ENCODE measurements at regions not wholly inside any gene's neighbourhood (a gene's known extent, or its start where the extent isn't known, plus 50 kb on each side); places are given as distances from the start of the nearest gene placed in this dataset.

DNA sequence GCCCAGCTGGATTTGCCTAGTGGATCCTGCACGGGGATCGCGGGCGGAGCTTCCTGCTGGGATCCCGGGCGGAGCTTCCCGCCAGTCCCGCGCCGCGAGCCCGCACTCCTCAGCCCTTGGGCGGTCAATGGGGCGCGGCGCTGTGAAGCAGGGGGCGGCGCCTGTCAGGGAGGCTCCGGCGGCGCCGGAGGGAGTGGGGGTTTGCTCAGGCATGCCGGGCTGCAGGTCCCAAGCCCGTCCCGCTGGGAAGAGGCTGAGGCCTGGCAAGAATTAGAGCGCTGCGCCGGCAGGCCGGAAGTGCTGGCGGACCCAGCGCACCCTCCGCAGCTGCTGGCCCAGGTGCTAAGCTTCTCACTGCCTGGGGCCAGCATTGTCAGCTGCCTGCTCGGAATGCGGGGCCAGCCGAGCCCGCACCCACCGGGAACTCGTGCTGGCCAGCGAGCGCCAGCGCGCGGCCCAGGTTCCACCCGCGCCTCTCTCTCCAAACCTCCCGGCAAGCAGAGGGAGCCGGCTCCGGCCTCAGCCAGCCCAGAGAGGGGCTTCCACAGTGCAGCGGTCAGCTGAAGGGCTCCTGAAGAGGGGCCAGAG is 119.6 kb downstream of the PRR20E start:
- H3K36me3 ChIP-seq: no peaks in the 10 kb centered on the region
- TF ChIP-seq, protein P1, sequence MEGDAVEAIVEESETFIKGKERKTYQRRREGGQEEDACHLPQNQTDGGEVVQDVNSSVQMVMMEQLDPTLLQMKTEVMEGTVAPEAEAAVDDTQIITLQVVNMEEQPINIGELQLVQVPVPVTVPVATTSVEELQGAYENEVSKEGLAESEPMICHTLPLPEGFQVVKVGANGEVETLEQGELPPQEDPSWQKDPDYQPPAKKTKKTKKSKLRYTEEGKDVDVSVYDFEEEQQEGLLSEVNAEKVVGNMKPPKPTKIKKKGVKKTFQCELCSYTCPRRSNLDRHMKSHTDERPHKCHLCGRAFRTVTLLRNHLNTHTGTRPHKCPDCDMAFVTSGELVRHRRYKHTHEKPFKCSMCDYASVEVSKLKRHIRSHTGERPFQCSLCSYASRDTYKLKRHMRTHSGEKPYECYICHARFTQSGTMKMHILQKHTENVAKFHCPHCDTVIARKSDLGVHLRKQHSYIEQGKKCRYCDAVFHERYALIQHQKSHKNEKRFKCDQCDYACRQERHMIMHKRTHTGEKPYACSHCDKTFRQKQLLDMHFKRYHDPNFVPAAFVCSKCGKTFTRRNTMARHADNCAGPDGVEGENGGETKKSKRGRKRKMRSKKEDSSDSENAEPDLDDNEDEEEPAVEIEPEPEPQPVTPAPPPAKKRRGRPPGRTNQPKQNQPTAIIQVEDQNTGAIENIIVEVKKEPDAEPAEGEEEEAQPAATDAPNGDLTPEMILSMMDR (IDR thresholded peaks at IDR 0.05): no peak
- H3K27ac ChIP-seq: no peak overlapping the region
- peaks cover 0 to 28% of the 10 kb centered on the region in 2 donors for H3K9me3 ChIP-seq
- peak in 1 of 4 donors; percentile 76 for DNase-seq
- no peak for ATAC-seq
- intact Hi-C loops (cut with DNase I): no loop called here
- no peaks in the 10 kb centered on the region for H3K27me3 ChIP-seq
- no peaks in the 10 kb centered on the region for H3K4me1 ChIP-seq
- no peak overlapping the region for H3K4me3 ChIP-seq

DNA sequence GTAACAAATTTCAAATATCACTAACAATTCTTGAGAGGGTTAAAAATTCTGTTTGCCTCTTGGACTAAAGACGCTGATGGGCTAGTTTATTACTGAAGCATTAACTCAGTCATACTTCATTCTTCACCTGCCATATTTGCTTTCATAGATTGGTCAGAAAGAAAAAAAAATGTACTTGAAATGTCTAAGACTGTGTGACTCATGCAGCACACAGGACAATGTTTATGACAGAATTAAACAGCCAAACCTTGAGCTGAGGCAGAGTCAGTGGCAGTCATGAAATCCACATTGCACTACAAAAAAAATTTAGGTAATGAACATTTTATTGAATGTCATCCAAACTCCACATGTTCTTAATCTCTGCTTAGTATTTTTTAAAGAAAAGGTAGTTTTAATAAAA is 135.6 kb downstream of the PRR20E start:
- H3K4me1 ChIP-seq: no peaks in the 10 kb centered on the region
- no peak for DNase-seq
- no peaks in the 10 kb centered on the region for H3K36me3 ChIP-seq
- intact Hi-C loops (cut with DNase I): no loop called here
- no peaks in the 10 kb centered on the region for H3K9me3 ChIP-seq
- no peak overlapping the region for H3K27ac ChIP-seq
- no peak overlapping the region for H3K4me3 ChIP-seq
- ATAC-seq: no peak
- TF ChIP-seq, protein P1 (IDR thresholded peaks at IDR 0.05): no peak
- no peaks in the 10 kb centered on the region for H3K27me3 ChIP-seq

DNA sequence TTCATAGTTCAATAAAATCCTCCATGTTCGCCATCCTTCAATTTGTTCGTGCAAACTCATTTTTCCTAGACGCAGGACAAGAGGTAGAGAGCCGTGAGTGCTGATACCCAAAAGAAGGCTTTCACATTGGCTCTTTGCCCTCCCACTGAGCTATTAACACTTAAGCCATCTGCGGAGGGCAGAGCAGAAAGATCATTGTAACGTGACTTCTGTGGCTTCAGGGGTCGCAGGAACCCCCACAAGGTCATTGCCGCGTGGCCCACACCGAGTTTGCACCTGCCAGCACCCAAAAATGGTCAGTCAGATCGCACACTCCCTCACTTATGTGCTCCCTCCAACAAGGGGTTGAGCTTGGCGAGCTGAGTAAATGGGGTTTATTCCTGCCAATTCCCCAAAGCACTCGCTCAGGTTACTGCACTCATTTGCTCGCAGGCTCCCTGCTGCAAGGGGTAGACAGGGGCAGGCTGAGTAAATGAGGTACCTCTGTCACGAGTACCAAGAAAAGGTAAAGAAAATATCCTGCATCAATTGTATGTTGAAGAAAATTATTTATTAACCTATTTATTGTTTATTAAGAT is 144.1 kb downstream of the PRR20E start:
- TF ChIP-seq, protein P1 (IDR thresholded peaks at IDR 0.05): no peak
- ATAC-seq: no peak
- Histone ChIP-seq H3K27me3 (no peaks in the 10 kb centered on the region), H3K27ac (no peak overlapping the region), H3K9me3 (no peaks in the 10 kb centered on the region), H3K4me1 (no peaks in the 10 kb centered on the region), H3K36me3 (no peaks in the 10 kb centered on the region), H3K4me3 (no peak overlapping the region)
- DNase-seq: no peak
- intact Hi-C loops (cut with DNase I): no loop called here

GRCh38 chr13:57314897-57315520 is 148.0 kb downstream of the PRR20E start:
- intact Hi-C loops (cut with DNase I): no loop called here
- DNase-seq (no peak), ATAC-seq (no peak)
- Histone ChIP-seq H3K4me1 (no peaks in the 10 kb centered on the region), H3K4me3 (no peak overlapping the region), H3K9me3 (peaks cover 0 to 10% of the 10 kb centered on the region in 2 donors), H3K27me3 (no peaks in the 10 kb centered on the region), H3K36me3 (no peaks in the 10 kb centered on the region), H3K27ac (no peak overlapping the region)
- TF ChIP-seq, protein P1 (IDR thresholded peaks at IDR 0.05): no peak

DNA sequence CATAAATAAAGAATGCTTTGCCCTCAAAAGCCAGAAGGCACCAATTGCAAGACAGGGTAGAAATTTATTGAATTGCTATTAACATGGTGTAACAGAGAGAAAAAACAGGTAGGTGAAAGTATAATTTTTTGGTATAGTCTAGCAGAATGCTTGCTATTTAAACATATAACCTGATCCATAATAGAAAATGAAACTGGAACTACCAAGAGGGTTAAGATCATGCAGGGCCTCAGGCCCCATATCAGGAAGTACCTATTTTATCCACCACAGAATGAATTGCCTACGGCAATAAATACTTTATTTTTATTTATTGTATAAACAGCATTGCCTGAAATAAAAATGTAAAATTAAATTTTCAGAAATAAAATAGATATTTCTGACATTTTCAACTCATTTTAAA is 159.5 kb downstream of the PRR20E start:
- no peaks in the 10 kb centered on the region for H3K36me3 ChIP-seq
- H3K4me1 ChIP-seq: no peaks in the 10 kb centered on the region
- intact Hi-C loops (cut with DNase I): no loop called here
- no peak overlapping the region for H3K27ac ChIP-seq
- peaks cover 0 to 5% of the 10 kb centered on the region in 2 donors for H3K9me3 ChIP-seq
- ATAC-seq (no peak), DNase-seq (no peak)
- H3K4me3 ChIP-seq: no peak overlapping the region
- no peaks in the 10 kb centered on the region for H3K27me3 ChIP-seq
- TF ChIP-seq, protein P1 (IDR thresholded peaks at IDR 0.05): no peak

Data from left lung (tissue), 4 donors.